Breast epithelium (tissue), 4 donors: ENCODE measurements at regions not wholly inside any gene's neighbourhood (a gene's known extent, or its start where the extent isn't known, plus 50 kb on each side); places are given as distances from the start of the nearest gene placed in this dataset.

ENCODE experiments used
- DNase-seq, 2 donors: peaks; one replicate each; pipeline ENCODE4 v3.0.0-alpha.2; 2019; ENCODE audit warnings: low spot score in 2 of 2
- H3K27ac ChIP-seq, 2 donors: fragments of 200-600 bp; sonication (generic) in 1 of 2; one replicate each; pipeline ENCODE4 v1.5.1; 2016 to 2019; ENCODE audit warnings: mild to moderate bottlenecking in 1 of 2
- H3K27me3 ChIP-seq, 2 donors: fragments of 200-600 bp; sonication (generic) in 1 of 2; one replicate each; pipeline versions ENCODE4 v1.5.1 to v1.6.0; 2017 to 2019; ENCODE audit warnings: control low read depth in 1 of 2, mild to moderate bottlenecking in 1 of 2
- H3K36me3 ChIP-seq: fragments of 200-600 bp; one replicate; pipeline ENCODE4 v1.5.1; 2019
- H3K4me1 ChIP-seq, 2 donors: fragments of 200-600 bp; sonication (generic); one replicate each; pipeline ENCODE4 v1.5.1; 2016 to 2019; ENCODE audit warnings: control low read depth in 1 of 2
- H3K4me3 ChIP-seq, 3 donors: fragments of 200-600 bp; sonication (generic); 1 replicate in 2 of 3; 2 replicates in 1 of 3; pipeline ENCODE4 v1.5.1; 2016 to 2019; ENCODE audit warnings: mild to moderate bottlenecking in 3 of 3, moderate library complexity in 2 of 3
- H3K9me3 ChIP-seq, 2 donors: fragments of 200-600 bp; sonication (generic) in 1 of 2; one replicate each; pipeline ENCODE4 v1.5.1; 2016 to 2019; ENCODE audit warnings: control low read depth in 1 of 2
- CTCF ChIP-seq, 3 donors: fragments of 450-650 bp; IDR thresholded peaks; one replicate each; pipeline ENCODE4 v1.5.1; 2016 to 2017; ENCODE audit warnings: antibody characterized with exemption in 3 of 3, mild to moderate bottlenecking in 3 of 3, moderate library complexity in 3 of 3
- POLR2A ChIP-seq: fragments of 450-650 bp; IDR thresholded peaks from one replicate; pipeline ENCODE4 v1.6.1; 2016; ENCODE audit warnings: antibody characterized with exemption, mild to moderate bottlenecking, moderate library complexity
- POLR2AphosphoS5 ChIP-seq, 3 donors: sonication (generic); formaldehyde crosslinking; IDR thresholded peaks; one replicate each; pipeline ENCODE4 v1.6.1; 2017; ENCODE audit warnings: antibody characterized with exemption in 3 of 3
- intact Hi-C: fragments of 100-400 bp; cut with DNase I; formaldehyde crosslinking; loops from one replicate; pipeline ENCODE4 v1.15.1; 2023; ENCODE audit warnings: low total_unique reads

- Histone ChIP-seq H3K4me1 (no peaks in the 10 kb centered on the region), H3K9me3 (no peaks in the 10 kb centered on the region), H3K36me3 (no peaks in the 10 kb centered on the region), H3K4me3 (no peak overlapping the region), H3K27me3 (no peaks in the 10 kb centered on the region), H3K27ac (no peak overlapping the region)
- TF ChIP-seq CTCF (IDR thresholded peaks at IDR 0.05): no peak
- TF ChIP-seq POLR2A: no peak
- no peak for TF ChIP-seq POLR2AphosphoS5 (IDR thresholded peaks at IDR 0.05)
- no peak for DNase-seq
- intact Hi-C loops: loop anchor here (10.0 kb wide), 1 partner anchor 1707 kb away; no protein-coding TSS in a partner anchor
Measured at GRCh38 chr7:115127399-115128021, 205.6 kb downstream of the MDFIC start.

- Histone ChIP-seq H3K4me3 (no peak overlapping the region), H3K4me1 (no peaks in the 10 kb centered on the region), H3K27me3 (no peaks in the 10 kb centered on the region), H3K27ac (no peak overlapping the region), H3K9me3 (no peaks in the 10 kb centered on the region), H3K36me3 (no peaks in the 10 kb centered on the region)
- intact Hi-C loops: loop anchor here (10.0 kb wide), 1 partner anchor 1709 kb away; no protein-coding TSS in a partner anchor
- TF ChIP-seq POLR2A (no peak), POLR2AphosphoS5 (IDR thresholded peaks at IDR 0.05) (no peak), CTCF (IDR thresholded peaks at IDR 0.05) (no peak)
- no peak for DNase-seq
Measured at GRCh38 chr7:115125750-115126149, 203.9 kb downstream of the MDFIC start.

DNA sequence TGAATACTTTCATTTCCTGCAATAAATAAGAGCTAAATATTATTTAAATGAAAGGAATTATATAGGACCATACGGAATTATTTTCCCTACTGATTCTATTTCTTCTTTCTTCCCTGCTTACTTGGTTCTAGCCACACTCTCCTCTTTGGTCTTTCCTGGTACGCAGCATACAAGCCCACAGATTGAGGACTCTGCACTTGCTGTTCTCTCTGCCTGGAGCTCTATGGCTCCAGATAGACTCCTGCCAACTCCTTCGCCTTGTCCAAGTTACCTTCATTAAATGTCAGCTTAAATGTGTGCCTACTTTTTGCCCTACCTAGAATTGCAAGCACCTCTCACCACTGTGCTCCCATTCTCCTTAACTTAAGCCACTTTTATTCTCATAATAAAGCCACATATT, 203.4 kb downstream of the MDFIC start:
- Histone ChIP-seq H3K27ac (no peak overlapping the region), H3K4me3 (no peak overlapping the region), H3K27me3 (no peaks in the 10 kb centered on the region), H3K9me3 (no peaks in the 10 kb centered on the region), H3K36me3 (no peaks in the 10 kb centered on the region), H3K4me1 (no peaks in the 10 kb centered on the region)
- intact Hi-C loops: loop anchor here (10.0 kb wide), 1 partner anchor 1709 kb away; no protein-coding TSS in a partner anchor
- no peak for DNase-seq
- no peak for TF ChIP-seq POLR2A
- no peak for TF ChIP-seq CTCF (IDR thresholded peaks at IDR 0.05)
- TF ChIP-seq POLR2AphosphoS5 (IDR thresholded peaks at IDR 0.05): no peak

DNA sequence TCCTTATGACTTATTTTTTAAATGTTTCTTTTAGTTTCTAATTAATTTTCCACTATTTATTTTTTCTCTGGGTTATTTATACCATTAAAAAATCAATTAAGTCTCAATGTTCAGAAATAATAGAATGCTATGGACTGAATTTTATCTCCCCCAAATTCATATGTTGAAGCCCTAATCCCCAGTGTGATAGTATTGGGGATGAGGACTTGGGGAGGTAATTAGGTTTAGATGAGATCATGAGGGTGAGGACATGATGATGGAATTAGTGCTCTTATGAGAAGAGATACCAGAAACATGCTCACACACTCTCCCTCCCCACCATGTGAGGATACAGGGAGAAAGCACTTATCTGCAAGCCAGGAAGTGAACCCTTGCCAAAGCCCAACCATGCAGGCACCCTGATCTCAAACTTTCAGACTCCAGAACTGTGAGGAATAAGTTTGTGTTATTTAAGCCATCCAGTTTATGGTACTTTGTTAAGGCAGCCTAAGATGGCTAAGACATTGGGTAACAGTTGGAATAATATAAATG, 202.6 kb downstream of the MDFIC start:
- Histone ChIP-seq H3K27ac (no peak overlapping the region), H3K9me3 (no peaks in the 10 kb centered on the region), H3K4me1 (no peaks in the 10 kb centered on the region), H3K27me3 (no peaks in the 10 kb centered on the region), H3K4me3 (no peak overlapping the region), H3K36me3 (no peaks in the 10 kb centered on the region)
- TF ChIP-seq POLR2A: no peak
- TF ChIP-seq CTCF (IDR thresholded peaks at IDR 0.05): no peak
- no peak for TF ChIP-seq POLR2AphosphoS5 (IDR thresholded peaks at IDR 0.05)
- intact Hi-C loops: loop anchor here (10.0 kb wide), 1 partner anchor 1710 kb away; no protein-coding TSS in a partner anchor
- no peak for DNase-seq

DNA sequence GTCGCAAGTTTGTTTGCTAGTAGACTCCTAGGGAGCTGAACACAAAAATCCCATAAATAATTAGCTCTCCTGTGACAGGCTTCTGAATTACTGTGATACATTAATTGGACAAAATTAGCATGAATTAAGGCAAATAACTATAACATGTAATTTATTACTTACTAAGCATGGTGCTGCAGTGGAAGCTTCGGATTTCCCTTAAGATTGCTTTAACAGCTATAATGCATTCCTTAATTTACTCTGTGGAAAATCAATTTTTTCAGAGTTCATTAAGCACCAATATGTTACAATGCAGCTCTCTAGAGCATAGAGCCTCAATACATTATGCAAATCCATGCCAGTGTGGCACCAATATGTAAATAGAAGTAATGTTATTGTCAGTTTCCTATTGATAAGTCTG, 201.5 kb downstream of the MDFIC start:
- no peaks in the 10 kb centered on the region for H3K27me3 ChIP-seq
- intact Hi-C loops: loop anchor here (10.0 kb wide), 1 partner anchor 1711 kb away; no protein-coding TSS in a partner anchor
- H3K4me1 ChIP-seq: no peaks in the 10 kb centered on the region
- H3K27ac ChIP-seq: no peak overlapping the region
- no peaks in the 10 kb centered on the region for H3K36me3 ChIP-seq
- TF ChIP-seq POLR2AphosphoS5 (IDR thresholded peaks at IDR 0.05): no peak
- TF ChIP-seq POLR2A: no peak
- TF ChIP-seq CTCF (IDR thresholded peaks at IDR 0.05): no peak
- no peak for DNase-seq
- no peak overlapping the region for H3K4me3 ChIP-seq
- no peaks in the 10 kb centered on the region for H3K9me3 ChIP-seq
